ENCODE measurements at regions not wholly inside any gene's neighbourhood (a gene's known extent, or its start where the extent isn't known, plus 50 kb on each side); places are given as distances from the start of the nearest gene placed in this dataset.

DNA sequence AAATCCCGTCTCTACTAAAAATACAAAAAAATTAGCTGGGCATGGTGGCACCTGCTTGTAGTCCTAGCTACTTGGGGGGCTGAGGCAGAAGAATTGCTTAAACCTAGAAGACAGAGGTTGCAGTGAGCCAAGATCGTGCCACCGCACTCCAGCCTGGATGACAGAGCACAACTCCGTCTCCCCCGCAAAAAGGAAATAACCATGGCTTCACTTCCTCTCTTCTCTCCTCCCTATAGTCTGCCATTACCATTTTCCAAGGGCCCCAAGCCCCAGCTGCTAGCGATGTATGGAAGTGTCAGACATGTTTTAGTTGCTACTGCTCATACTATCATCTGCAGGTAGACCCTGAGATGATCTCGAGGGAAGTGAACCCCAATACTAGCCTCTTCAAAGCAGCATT, 177.3 kb upstream of the FAM9B start:
- TF ChIP-seq ZFP30 (CRISPR knock-in tag; IDR thresholded peaks at IDR 0.05) (no peak), SNAI2 (CRISPR knock-in tag; IDR thresholded peaks at IDR 0.05) (no peak), ZFP3 (CRISPR knock-in tag; IDR thresholded peaks at IDR 0.05) (no peak), ZNF565 (CRISPR knock-in tag; conservative IDR thresholded peaks at IDR 0.05; ENCODE audit: low read depth) (no peak), PPARA (CRISPR knock-in tag; IDR thresholded peaks at IDR 0.05; ENCODE audit: borderline replicate concordance) (no peak), ZNF8 (CRISPR knock-in tag; IDR thresholded peaks at IDR 0.05) (no peak), ARNTL (CRISPR knock-in tag; IDR thresholded peaks at IDR 0.05; ENCODE audit: borderline replicate concordance, low read depth) (no peak), ZC3H10 (CRISPR knock-in tag; IDR thresholded peaks at IDR 0.05) (no peak), BACH2 (CRISPR knock-in tag; IDR thresholded peaks at IDR 0.05; ENCODE audit: borderline replicate concordance) (no peak), GLIS3 (CRISPR knock-in tag; IDR thresholded peaks at IDR 0.05) (no peak), ISL1 (CRISPR knock-in tag; IDR thresholded peaks at IDR 0.05) (no peak), RARB (CRISPR knock-in tag; IDR thresholded peaks at IDR 0.05) (no peak), CSDC2 (CRISPR knock-in tag; IDR thresholded peaks at IDR 0.05) (no peak), ZNF70 (CRISPR knock-in tag; IDR thresholded peaks at IDR 0.05) (no peak), ESRRG (CRISPR knock-in tag; IDR thresholded peaks at IDR 0.05) (no peak), PATZ1 (CRISPR knock-in tag; IDR thresholded peaks at IDR 0.05; ENCODE audit: borderline replicate concordance) (no peak)
- TF ChIP-seq, protein P1, sequence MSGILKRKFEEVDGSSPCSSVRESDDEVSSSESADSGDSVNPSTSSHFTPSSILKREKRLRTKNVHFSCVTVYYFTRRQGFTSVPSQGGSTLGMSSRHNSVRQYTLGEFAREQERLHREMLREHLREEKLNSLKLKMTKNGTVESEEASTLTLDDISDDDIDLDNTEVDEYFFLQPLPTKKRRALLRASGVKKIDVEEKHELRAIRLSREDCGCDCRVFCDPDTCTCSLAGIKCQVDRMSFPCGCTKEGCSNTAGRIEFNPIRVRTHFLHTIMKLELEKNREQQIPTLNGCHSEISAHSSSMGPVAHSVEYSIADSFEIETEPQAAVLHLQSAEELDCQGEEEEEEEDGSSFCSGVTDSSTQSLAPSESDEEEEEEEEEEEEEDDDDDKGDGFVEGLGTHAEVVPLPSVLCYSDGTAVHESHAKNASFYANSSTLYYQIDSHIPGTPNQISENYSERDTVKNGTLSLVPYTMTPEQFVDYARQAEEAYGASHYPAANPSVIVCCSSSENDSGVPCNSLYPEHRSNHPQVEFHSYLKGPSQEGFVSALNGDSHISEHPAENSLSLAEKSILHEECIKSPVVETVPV (CRISPR knock-in tag; IDR thresholded peaks at IDR 0.05): no peak
- TF ChIP-seq, protein P2, sequence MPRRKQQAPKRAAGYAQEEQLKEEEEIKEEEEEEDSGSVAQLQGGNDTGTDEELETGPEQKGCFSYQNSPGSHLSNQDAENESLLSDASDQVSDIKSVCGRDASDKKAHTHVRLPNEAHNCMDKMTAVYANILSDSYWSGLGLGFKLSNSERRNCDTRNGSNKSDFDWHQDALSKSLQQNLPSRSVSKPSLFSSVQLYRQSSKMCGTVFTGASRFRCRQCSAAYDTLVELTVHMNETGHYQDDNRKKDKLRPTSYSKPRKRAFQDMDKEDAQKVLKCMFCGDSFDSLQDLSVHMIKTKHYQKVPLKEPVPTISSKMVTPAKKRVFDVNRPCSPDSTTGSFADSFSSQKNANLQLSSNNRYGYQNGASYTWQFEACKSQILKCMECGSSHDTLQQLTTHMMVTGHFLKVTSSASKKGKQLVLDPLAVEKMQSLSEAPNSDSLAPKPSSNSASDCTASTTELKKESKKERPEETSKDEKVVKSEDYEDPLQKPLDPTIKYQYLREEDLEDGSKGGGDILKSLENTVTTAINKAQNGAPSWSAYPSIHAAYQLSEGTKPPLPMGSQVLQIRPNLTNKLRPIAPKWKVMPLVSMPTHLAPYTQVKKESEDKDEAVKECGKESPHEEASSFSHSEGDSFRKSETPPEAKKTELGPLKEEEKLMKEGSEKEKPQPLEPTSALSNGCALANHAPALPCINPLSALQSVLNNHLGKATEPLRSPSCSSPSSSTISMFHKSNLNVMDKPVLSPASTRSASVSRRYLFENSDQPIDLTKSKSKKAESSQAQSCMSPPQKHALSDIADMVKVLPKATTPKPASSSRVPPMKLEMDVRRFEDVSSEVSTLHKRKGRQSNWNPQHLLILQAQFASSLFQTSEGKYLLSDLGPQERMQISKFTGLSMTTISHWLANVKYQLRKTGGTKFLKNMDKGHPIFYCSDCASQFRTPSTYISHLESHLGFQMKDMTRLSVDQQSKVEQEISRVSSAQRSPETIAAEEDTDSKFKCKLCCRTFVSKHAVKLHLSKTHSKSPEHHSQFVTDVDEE (CRISPR knock-in tag; IDR thresholded peaks at IDR 0.05): no peak
- no peak for ATAC-seq

DNA sequence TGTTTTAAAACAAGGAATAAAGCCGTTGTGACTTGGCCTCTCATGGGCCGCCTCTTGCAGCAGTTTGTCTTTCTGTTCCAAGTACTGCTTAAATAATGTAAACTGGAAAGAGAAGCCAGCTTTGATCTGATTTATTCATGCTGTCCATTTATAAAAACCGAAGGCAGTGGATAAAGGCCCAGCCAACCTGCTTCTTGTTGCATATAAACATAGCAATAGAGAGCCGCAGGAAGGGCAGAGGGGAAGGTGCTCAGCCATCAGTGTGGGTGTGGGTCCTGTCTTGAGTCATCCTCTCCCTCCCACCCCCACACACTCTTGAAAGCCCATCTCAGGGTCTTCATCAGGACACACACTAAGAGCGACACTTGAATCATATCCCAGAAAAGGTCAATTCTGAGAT, 187.9 kb upstream of the FAM9B start:
- TF ChIP-seq, protein P3, sequence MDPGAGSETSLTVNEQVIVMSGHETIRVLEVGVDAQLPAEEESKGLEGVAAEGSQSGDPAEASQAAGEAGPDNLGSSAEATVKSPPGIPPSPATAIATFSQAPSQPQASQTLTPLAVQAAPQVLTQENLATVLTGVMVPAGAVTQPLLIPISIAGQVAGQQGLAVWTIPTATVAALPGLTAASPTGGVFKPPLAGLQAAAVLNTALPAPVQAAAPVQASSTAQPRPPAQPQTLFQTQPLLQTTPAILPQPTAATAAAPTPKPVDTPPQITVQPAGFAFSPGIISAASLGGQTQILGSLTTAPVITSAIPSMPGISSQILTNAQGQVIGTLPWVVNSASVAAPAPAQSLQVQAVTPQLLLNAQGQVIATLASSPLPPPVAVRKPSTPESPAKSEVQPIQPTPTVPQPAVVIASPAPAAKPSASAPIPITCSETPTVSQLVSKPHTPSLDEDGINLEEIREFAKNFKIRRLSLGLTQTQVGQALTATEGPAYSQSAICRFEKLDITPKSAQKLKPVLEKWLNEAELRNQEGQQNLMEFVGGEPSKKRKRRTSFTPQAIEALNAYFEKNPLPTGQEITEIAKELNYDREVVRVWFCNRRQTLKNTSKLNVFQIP (CRISPR knock-in tag; IDR thresholded peaks at IDR 0.05; ENCODE audit: borderline replicate concordance, low read depth): no peak
- TF ChIP-seq SNAI2 (CRISPR knock-in tag; IDR thresholded peaks at IDR 0.05) (no peak), ISL1 (CRISPR knock-in tag; IDR thresholded peaks at IDR 0.05) (no peak), OSR1 (CRISPR knock-in tag; IDR thresholded peaks at IDR 0.05) (no peak), ZNF70 (CRISPR knock-in tag; IDR thresholded peaks at IDR 0.05) (no peak), BACH2 (CRISPR knock-in tag; IDR thresholded peaks at IDR 0.05; ENCODE audit: borderline replicate concordance) (no peak), PATZ1 (CRISPR knock-in tag; IDR thresholded peaks at IDR 0.05; ENCODE audit: borderline replicate concordance) (no peak), CSDC2 (CRISPR knock-in tag; IDR thresholded peaks at IDR 0.05) (no peak), TOX (CRISPR knock-in tag; IDR thresholded peaks at IDR 0.05; ENCODE audit: borderline replicate concordance) (no peak), ZNF565 (CRISPR knock-in tag; conservative IDR thresholded peaks at IDR 0.05; ENCODE audit: low read depth) (no peak), GLIS3 (CRISPR knock-in tag; IDR thresholded peaks at IDR 0.05) (no peak), RARB (CRISPR knock-in tag; IDR thresholded peaks at IDR 0.05) (no peak), ARNTL (CRISPR knock-in tag; IDR thresholded peaks at IDR 0.05; ENCODE audit: borderline replicate concordance, low read depth) (no peak), TCF4 (CRISPR knock-in tag; IDR thresholded peaks at IDR 0.05; ENCODE audit: borderline replicate concordance) (no peak), ESRRG (CRISPR knock-in tag; IDR thresholded peaks at IDR 0.05) (no peak), ZNF8 (CRISPR knock-in tag; IDR thresholded peaks at IDR 0.05) (no peak)
- TF ChIP-seq, protein P1 (CRISPR knock-in tag; IDR thresholded peaks at IDR 0.05): no peak
- ATAC-seq: no peak
